CD8-positive, alpha-beta memory T cell (primary cell): ENCODE measurements at regions not wholly inside any gene's neighbourhood (a gene's known extent, or its start where the extent isn't known, plus 50 kb on each side); places are given as distances from the start of the nearest gene placed in this dataset.
"Not testable (repeated sequence)": the region's sequence is repeated elsewhere in the genome, so short reads cannot be mapped to it uniquely, and the experiment has no call there.

Experiments
- CTCF ChIA-PET: fragments of 350-600 bp; sonication (Branson Sonifier 250); formaldehyde crosslinking; loops from one replicate; lab custom pipeline; 2021; ENCODE audit warnings: antibody characterized with exemption; lab: Charles Lee
- POLR2A ChIA-PET: fragments of 350-600 bp; sonication (Branson Sonifier 250); formaldehyde crosslinking; loops from one replicate; lab custom pipeline; 2021; ENCODE audit warnings: antibody characterized with exemption; lab: Charles Lee
- DNase-seq, 5 donors: peaks; one replicate each; pipeline versions ENCODE4 v3.0.0 to v3.0.0-alpha.2; 2020 to 2022; ENCODE audit warnings: mixed read lengths in 1 of 5
- H3K27ac ChIP-seq: one replicate; pipeline ENCODE4 v1.7.0; 2013; ENCODE audit warnings: low read depth, mild to moderate bottlenecking, low read length, moderate library complexity
- H3K27me3 ChIP-seq: 2 replicates; pipeline ENCODE4 v1.7.0; 2013; ENCODE audit warnings: low read length, mild to moderate bottlenecking; ENCODE audit not compliant: insufficient read depth, poor library complexity, severe bottlenecking
- H3K36me3 ChIP-seq: 2 replicates; pipeline ENCODE4 v1.7.0; 2013; ENCODE audit warnings: mild to moderate bottlenecking, low read length, moderate library complexity; ENCODE audit not compliant: insufficient read depth
- H3K4me1 ChIP-seq: 2 replicates; pipeline ENCODE4 v1.7.0; 2013; ENCODE audit warnings: mild to moderate bottlenecking, low read length, moderate library complexity; ENCODE audit not compliant: insufficient read depth
- H3K4me3 ChIP-seq: 2 replicates; pipeline ENCODE4 v1.7.0; 2013; ENCODE audit warnings: mild to moderate bottlenecking, low read length
- H3K9me3 ChIP-seq: 2 replicates; pipeline ENCODE4 v1.7.0; 2013; ENCODE audit warnings: mild to moderate bottlenecking, low read length
- H3K27ac Mint-ChIP-seq, 8 donors: one replicate each; pipeline ENCODE4 v1.8.0; 2020 to 2021; ENCODE audit warnings: mixed read lengths in 8 of 8, mild to moderate bottlenecking in 6 of 8, inconsistent platforms in 3 of 8, moderate library complexity in 3 of 8
- H3K27me3 Mint-ChIP-seq, 2 donors: one replicate each; pipeline ENCODE4 v1.8.0; 2020 to 2021; ENCODE audit warnings: mixed read lengths in 2 of 2, mild to moderate bottlenecking in 1 of 2, moderate library complexity in 1 of 2
- H3K36me3 Mint-ChIP-seq, 3 donors: one replicate each; pipeline ENCODE4 v1.8.0; 2020 to 2021; ENCODE audit warnings: mixed read lengths in 3 of 3, inconsistent platforms in 1 of 3, mild to moderate bottlenecking in 1 of 3
- H3K4me1 Mint-ChIP-seq, 3 donors: one replicate each; pipeline ENCODE4 v1.8.0; 2020 to 2021; ENCODE audit warnings: mixed read lengths in 3 of 3, inconsistent platforms in 1 of 3, mild to moderate bottlenecking in 1 of 3
- H3K4me3 Mint-ChIP-seq, 7 donors: one replicate each; pipeline ENCODE4 v1.8.0; 2020 to 2021; ENCODE audit warnings: mixed read lengths in 7 of 7, mild to moderate bottlenecking in 6 of 7, moderate library complexity in 4 of 7, inconsistent platforms in 2 of 7
- H3K9me3 Mint-ChIP-seq, 5 donors: one replicate each; pipeline ENCODE4 v1.8.0; 2020 to 2022; ENCODE audit warnings: mixed read lengths in 5 of 5, mild to moderate bottlenecking in 3 of 5, moderate library complexity in 2 of 5, inconsistent platforms in 1 of 5

DNA sequence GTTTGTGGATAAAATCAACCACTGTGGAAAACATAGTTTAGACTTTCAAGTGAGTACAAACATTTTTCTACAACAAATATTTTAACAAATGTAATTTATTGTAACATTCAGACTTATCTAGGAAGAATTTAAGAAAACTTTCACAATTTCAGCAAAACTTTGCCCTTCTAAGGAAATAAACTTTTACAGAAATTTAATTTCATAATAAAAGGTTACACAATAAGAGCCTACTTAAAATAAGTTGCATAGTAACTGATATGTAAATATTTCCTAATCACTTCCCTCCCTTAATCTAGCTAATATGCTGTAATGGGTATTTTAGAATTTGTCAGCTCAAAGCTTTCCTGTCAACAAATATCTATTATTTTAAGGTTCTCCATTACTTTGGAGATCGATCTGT lies 1899.9 kb downstream of the MAT2B start:
- H3K27me3 Mint-ChIP-seq: no peaks in the 10 kb centered on the region
- no peaks in the 10 kb centered on the region for H3K9me3 ChIP-seq
- POLR2A ChIA-PET: no interaction called here
- no peak for DNase-seq
- no peak overlapping the region for H3K27ac Mint-ChIP-seq
- H3K4me1 Mint-ChIP-seq: no peaks in the 10 kb centered on the region
- H3K27ac ChIP-seq: no peak overlapping the region
- CTCF ChIA-PET: no interaction called here
- no peak overlapping the region for H3K4me3 ChIP-seq
- no peak overlapping the region for H3K4me3 Mint-ChIP-seq
- no peaks in the 10 kb centered on the region for H3K27me3 ChIP-seq
- no peaks in the 10 kb centered on the region for H3K4me1 ChIP-seq
- H3K9me3 Mint-ChIP-seq: peaks cover 8 to 26% (median 12%) of the 10 kb centered on the region in 5 donors
- H3K36me3 Mint-ChIP-seq: no peaks in the 10 kb centered on the region
- H3K36me3 ChIP-seq: no peaks in the 10 kb centered on the region

DNA sequence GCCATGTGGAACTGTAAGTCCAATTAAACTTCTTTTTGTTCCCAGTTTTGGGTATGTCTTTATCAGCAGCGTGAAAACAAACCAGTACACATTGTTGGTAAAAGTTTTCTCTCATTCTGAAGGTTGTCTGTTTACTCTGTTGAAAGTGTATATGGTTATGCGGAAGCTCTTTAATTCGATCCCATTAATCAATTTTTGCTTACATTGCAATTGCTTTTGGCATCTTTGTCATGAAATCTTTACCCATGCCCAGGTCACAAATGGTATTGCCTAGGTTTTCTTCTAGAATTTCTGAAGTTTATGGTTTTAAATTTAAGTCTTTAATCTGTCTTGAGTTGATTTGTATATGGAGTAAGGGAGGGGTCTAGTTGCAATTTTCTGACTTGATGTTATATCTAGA lies 1901.9 kb downstream of the MAT2B start:
- H3K4me3 ChIP-seq: no peak overlapping the region
- H3K4me1 ChIP-seq: no peaks in the 10 kb centered on the region
- no peaks in the 10 kb centered on the region for H3K36me3 Mint-ChIP-seq
- H3K27ac Mint-ChIP-seq: no peak overlapping the region
- H3K27me3 ChIP-seq: no peaks in the 10 kb centered on the region
- no peaks in the 10 kb centered on the region for H3K9me3 ChIP-seq
- H3K9me3 Mint-ChIP-seq: peaks cover 10 to 35% (median 12%) of the 10 kb centered on the region in 5 donors
- POLR2A ChIA-PET: no interaction called here
- no peak for DNase-seq
- no peaks in the 10 kb centered on the region for H3K4me1 Mint-ChIP-seq
- H3K36me3 ChIP-seq: no peaks in the 10 kb centered on the region
- no peak overlapping the region for H3K27ac ChIP-seq
- CTCF ChIA-PET: no interaction called here
- no peaks in the 10 kb centered on the region for H3K27me3 Mint-ChIP-seq
- no peak overlapping the region for H3K4me3 Mint-ChIP-seq

DNA sequence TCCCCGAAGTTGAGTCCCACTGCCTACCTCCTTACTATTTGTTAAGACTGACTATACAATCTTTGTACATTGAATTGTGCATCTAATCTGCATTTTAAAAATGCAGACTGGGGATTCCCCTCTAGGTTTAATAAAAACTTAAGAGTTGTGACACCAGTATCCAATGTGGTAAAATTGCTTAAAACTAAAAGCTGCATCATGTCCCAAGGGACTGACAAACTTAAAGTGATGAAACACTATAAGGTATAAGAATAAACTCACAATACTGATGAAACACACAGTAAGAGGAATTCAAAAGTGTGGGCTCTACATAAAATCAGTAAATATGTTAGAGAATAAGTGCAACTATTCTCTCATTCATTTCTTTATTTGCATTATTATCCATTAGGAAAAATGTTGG lies 1905.1 kb downstream of the MAT2B start:
- H3K4me1 Mint-ChIP-seq: no peaks in the 10 kb centered on the region
- H3K4me1 ChIP-seq: no peaks in the 10 kb centered on the region
- H3K9me3 ChIP-seq: no peaks in the 10 kb centered on the region
- POLR2A ChIA-PET: no interaction called here
- H3K27me3 ChIP-seq: no peaks in the 10 kb centered on the region
- no peak overlapping the region for H3K4me3 Mint-ChIP-seq
- DNase-seq: no peak
- H3K27me3 Mint-ChIP-seq: no peaks in the 10 kb centered on the region
- no peaks in the 10 kb centered on the region for H3K36me3 Mint-ChIP-seq
- H3K9me3 Mint-ChIP-seq: peaks cover 13 to 32% (median 15%) of the 10 kb centered on the region in 5 donors
- H3K4me3 ChIP-seq: no peak overlapping the region
- no peaks in the 10 kb centered on the region for H3K36me3 ChIP-seq
- H3K27ac ChIP-seq: no peak overlapping the region
- CTCF ChIA-PET: no interaction called here
- H3K27ac Mint-ChIP-seq: no peak overlapping the region

DNA sequence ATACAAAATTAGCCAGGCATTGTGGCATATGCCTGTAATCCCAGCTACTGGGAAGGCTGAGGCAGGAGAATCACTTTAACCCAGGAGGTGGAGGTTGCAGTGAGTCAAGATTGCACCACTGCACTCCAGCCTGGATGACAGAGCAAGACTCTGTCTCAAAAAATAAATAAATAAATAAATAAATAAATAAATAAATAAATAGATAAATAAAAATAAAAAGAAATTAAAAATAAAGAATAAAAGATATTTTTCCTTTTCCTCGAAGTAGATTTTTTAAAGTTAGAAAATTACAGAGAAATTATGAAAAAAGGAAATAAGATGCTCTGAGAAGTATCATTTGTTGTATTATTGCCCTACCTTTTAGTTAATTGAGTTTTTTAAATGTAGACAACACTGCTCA lies 1906.1 kb downstream of the MAT2B start:
- H3K4me1 Mint-ChIP-seq, POLR2A ChIA-PET, H3K4me3 ChIP-seq, CTCF ChIA-PET, H3K27ac ChIP-seq, H3K27ac Mint-ChIP-seq, H3K36me3 Mint-ChIP-seq, DNase-seq, H3K27me3 Mint-ChIP-seq, H3K27me3 ChIP-seq, H3K4me1 ChIP-seq, H3K36me3 ChIP-seq, H3K4me3 Mint-ChIP-seq, H3K9me3 ChIP-seq: not testable (repeated sequence)
- peaks cover 12 to 32% (median 18%) of the 10 kb centered on the region in 5 donors for H3K9me3 Mint-ChIP-seq

DNA sequence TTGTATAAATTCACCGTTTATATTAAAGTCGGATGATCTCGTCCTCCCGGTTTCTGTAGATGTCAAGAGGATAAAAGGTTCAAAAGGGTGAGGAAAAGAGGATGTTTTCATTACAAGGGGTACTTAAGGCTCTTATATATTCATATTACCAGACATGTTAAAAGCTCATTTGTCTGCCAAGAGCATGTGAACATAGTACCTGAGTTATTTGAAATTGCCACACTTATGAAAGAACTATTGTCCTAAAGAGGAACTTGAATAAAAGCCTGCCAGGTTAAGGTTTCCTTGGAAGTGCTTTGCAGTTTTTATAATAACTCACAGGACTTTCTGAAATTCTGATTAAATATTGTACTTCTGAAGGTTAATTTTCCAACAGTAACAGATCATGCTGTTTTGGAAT lies 1915.1 kb downstream of the MAT2B start:
- H3K36me3 Mint-ChIP-seq: peaks cover 0 to 1% (median 0%) of the 10 kb centered on the region in 3 donors
- H3K27me3 ChIP-seq: no peaks in the 10 kb centered on the region
- H3K9me3 ChIP-seq: no peaks in the 10 kb centered on the region
- H3K27me3 Mint-ChIP-seq: no peaks in the 10 kb centered on the region
- ChIA-PET CTCF (no interaction called here), POLR2A (no interaction called here)
- no peak overlapping the region for H3K27ac Mint-ChIP-seq
- H3K4me1 Mint-ChIP-seq: no peaks in the 10 kb centered on the region
- H3K9me3 Mint-ChIP-seq: peaks cover 4 to 19% (median 13%) of the 10 kb centered on the region in 5 donors
- DNase-seq: no peak
- no peak overlapping the region for H3K4me3 ChIP-seq
- H3K27ac ChIP-seq: no peak overlapping the region
- H3K4me1 ChIP-seq: no peaks in the 10 kb centered on the region
- H3K4me3 Mint-ChIP-seq: no peak overlapping the region
- no peaks in the 10 kb centered on the region for H3K36me3 ChIP-seq

DNA sequence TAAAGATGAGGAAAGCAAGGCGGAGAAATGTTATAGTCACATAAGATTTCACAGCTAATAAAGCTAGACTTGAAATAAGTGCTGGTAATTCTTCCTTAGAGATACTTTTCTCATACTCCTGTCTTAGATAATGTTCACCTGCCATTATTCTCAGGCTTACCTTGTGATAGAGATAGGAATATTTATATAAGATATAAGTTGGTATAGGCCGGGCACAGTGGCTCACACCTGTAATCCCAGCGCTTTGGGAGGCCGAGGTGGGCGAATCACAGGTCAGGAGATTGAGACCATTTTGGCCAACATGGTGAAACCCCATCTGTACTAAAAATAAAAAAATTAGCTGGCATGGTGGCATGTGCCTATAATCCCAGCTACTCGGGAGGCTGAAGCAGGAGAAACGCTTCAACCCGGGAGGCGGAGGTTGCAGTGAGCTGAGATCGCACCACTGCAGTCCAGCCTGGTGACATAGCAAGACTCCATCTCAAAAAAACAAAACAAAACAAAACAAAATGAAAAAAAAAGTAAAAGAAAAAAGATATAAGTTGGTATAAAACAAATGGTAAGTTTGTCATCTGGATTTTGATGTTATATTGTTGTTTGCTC lies 1918.4 kb downstream of the MAT2B start:
- no peaks in the 10 kb centered on the region for H3K4me1 ChIP-seq
- no peak overlapping the region for H3K4me3 ChIP-seq
- no peaks in the 10 kb centered on the region for H3K27me3 ChIP-seq
- no peak overlapping the region for H3K27ac Mint-ChIP-seq
- H3K9me3 ChIP-seq: no peaks in the 10 kb centered on the region
- H3K27ac ChIP-seq: no peak overlapping the region
- no peak for DNase-seq
- H3K4me1 Mint-ChIP-seq: no peaks in the 10 kb centered on the region
- ChIA-PET CTCF (no interaction called here), POLR2A (no interaction called here)
- H3K4me3 Mint-ChIP-seq: no peak overlapping the region
- no peaks in the 10 kb centered on the region for H3K27me3 Mint-ChIP-seq
- H3K36me3 Mint-ChIP-seq: peaks cover 0 to 1% (median 0%) of the 10 kb centered on the region in 3 donors
- H3K9me3 Mint-ChIP-seq: peaks cover 1 to 22% (median 9%) of the 10 kb centered on the region in 5 donors
- H3K36me3 ChIP-seq: no peaks in the 10 kb centered on the region

DNA sequence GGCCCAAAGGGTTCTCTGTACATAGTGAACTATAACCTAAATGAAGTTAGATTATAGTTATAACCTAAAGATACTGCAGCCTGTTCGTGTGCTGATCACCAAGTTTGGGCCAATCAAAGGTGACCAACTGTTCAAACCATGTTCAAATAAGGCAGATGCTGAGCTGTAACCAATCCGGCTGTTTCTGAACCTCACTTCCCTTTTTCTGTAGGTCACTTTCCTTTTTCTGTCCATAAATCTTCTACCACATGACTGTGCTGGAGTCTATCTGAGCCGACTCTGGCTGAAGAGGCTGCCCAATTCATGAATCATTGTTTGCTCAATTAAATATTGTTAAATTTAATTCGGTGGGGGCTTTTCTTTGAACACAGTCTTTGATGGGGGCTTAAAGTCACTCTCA lies 1920.2 kb downstream of the MAT2B start:
- H3K4me1 Mint-ChIP-seq: no peaks in the 10 kb centered on the region
- no peak overlapping the region for H3K4me3 ChIP-seq
- peaks cover 1 to 27% (median 8%) of the 10 kb centered on the region in 5 donors for H3K9me3 Mint-ChIP-seq
- H3K9me3 ChIP-seq: no peaks in the 10 kb centered on the region
- no peaks in the 10 kb centered on the region for H3K27me3 ChIP-seq
- H3K36me3 ChIP-seq: no peaks in the 10 kb centered on the region
- H3K27ac Mint-ChIP-seq: no peak overlapping the region
- ChIA-PET POLR2A (no interaction called here), CTCF (no interaction called here)
- no peak overlapping the region for H3K4me3 Mint-ChIP-seq
- no peak for DNase-seq
- H3K27me3 Mint-ChIP-seq: no peaks in the 10 kb centered on the region
- H3K36me3 Mint-ChIP-seq: peaks cover 0 to 1% (median 0%) of the 10 kb centered on the region in 3 donors
- H3K27ac ChIP-seq: no peak overlapping the region
- no peaks in the 10 kb centered on the region for H3K4me1 ChIP-seq

DNA sequence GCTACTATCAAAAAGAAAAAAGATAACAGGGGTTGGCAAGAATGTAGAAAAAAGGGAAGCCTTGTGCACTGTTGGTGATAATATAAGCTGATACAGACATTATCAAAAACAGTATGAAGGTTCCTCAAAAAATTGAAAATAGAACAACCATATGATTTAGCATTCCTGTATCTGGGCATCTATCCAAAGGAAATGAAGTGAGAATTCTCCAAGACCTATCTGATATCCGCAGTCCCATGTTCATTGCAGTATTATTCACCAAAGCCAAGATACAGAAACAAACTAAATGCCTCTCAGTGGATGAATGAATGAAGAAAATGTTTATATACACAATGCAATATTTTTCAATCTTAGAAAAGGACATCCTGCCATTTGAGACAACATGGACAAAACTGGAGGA lies 1943.3 kb downstream of the MAT2B start:
- Histone ChIP-seq H3K27ac (no peak overlapping the region), H3K4me3 (no peak overlapping the region), H3K4me1 (no peaks in the 10 kb centered on the region), H3K9me3 (no peaks in the 10 kb centered on the region), H3K27me3 (no peaks in the 10 kb centered on the region), H3K36me3 (no peaks in the 10 kb centered on the region)
- Mint-ChIP-seq H3K4me3 (no peak overlapping the region), H3K4me1 (no peaks in the 10 kb centered on the region), H3K27ac (no peak overlapping the region), H3K9me3 (peaks cover 4 to 31% (median 9%) of the 10 kb centered on the region in 5 donors), H3K27me3 (no peaks in the 10 kb centered on the region), H3K36me3 (no peaks in the 10 kb centered on the region)
- POLR2A ChIA-PET: no interaction called here
- no peak for DNase-seq
- CTCF ChIA-PET: no interaction called here
